ENCODE measurements at regions not wholly inside any gene's neighbourhood (a gene's known extent, or its start where the extent isn't known, plus 50 kb on each side); places are given as distances from the start of the nearest gene placed in this dataset.

GRCh38 chr5:85716344-85717202 is 901.2 kb upstream of the COX7C start:
- H3K4me3 ChIP-seq (ENCODE audit: low read depth, low read length) = no peak overlapping the region
- no peaks in the 10 kb centered on the region for H3K27me3 ChIP-seq (ENCODE audit: control insufficient read depth, insufficient read depth, low read length)
- DNase-seq (ENCODE audit: low read depth) = no peak
- FAIRE-seq = no peak
- H3K36me3 ChIP-seq (ENCODE audit: control insufficient read depth, insufficient read depth, low read length) = no peaks in the 10 kb centered on the region
- TF ChIP-seq CTCF (IDR thresholded peaks at IDR 0.05; ENCODE audit: insufficient read depth, low read length, severe bottlenecking) = no peak

GRCh38 chr5:85717203-85717563 is 900.6 kb upstream of the COX7C start:
- no peak for TF ChIP-seq CTCF (IDR thresholded peaks at IDR 0.05; ENCODE audit: insufficient read depth, low read length, severe bottlenecking)
- no peak for DNase-seq (ENCODE audit: low read depth)
- no peak for FAIRE-seq
- no peaks in the 10 kb centered on the region for H3K27me3 ChIP-seq (ENCODE audit: control insufficient read depth, insufficient read depth, low read length)
- no peaks in the 10 kb centered on the region for H3K36me3 ChIP-seq (ENCODE audit: control insufficient read depth, insufficient read depth, low read length)
- H3K4me3 ChIP-seq (ENCODE audit: low read depth, low read length) = no peak overlapping the region

- Histone ChIP-seq H3K27me3 (ENCODE audit: control insufficient read depth, insufficient read depth, low read length) (no peaks in the 10 kb centered on the region), H3K4me3 (ENCODE audit: low read depth, low read length) (no peak overlapping the region), H3K36me3 (ENCODE audit: control insufficient read depth, insufficient read depth, low read length) (no peaks in the 10 kb centered on the region)
- DNase-seq (ENCODE audit: low read depth) (no peak), FAIRE-seq (no peak)
- TF ChIP-seq CTCF (IDR thresholded peaks at IDR 0.05; ENCODE audit: insufficient read depth, low read length, severe bottlenecking) = no peak
Measured at GRCh38 chr5:85732185-85732584, 885.6 kb upstream of the COX7C start.

- DNase-seq (ENCODE audit: low read depth) (no peak), FAIRE-seq (no peak)
- Histone ChIP-seq H3K36me3 (ENCODE audit: control insufficient read depth, insufficient read depth, low read length) (no peaks in the 10 kb centered on the region), H3K27me3 (ENCODE audit: control insufficient read depth, insufficient read depth, low read length) (no peaks in the 10 kb centered on the region), H3K4me3 (ENCODE audit: low read depth, low read length) (no peak overlapping the region)
- no peak for TF ChIP-seq CTCF (IDR thresholded peaks at IDR 0.05; ENCODE audit: insufficient read depth, low read length, severe bottlenecking)
Measured at GRCh38 chr5:85741972-85742371, 875.8 kb upstream of the COX7C start.

- no peak for TF ChIP-seq CTCF (IDR thresholded peaks at IDR 0.05; ENCODE audit: insufficient read depth, low read length, severe bottlenecking)
- DNase-seq (ENCODE audit: low read depth) (no peak), FAIRE-seq (no peak)
- H3K4me3 ChIP-seq (ENCODE audit: low read depth, low read length) = no peak overlapping the region
- no peaks in the 10 kb centered on the region for H3K27me3 ChIP-seq (ENCODE audit: control insufficient read depth, insufficient read depth, low read length)
- no peaks in the 10 kb centered on the region for H3K36me3 ChIP-seq (ENCODE audit: control insufficient read depth, insufficient read depth, low read length)
Measured at GRCh38 chr5:85760519-85760918, 857.2 kb upstream of the COX7C start.

GRCh38 chr5:85769347-85769746 is 848.4 kb upstream of the COX7C start:
- DNase-seq (ENCODE audit: low read depth) (no peak), FAIRE-seq (no peak)
- Histone ChIP-seq H3K4me3 (ENCODE audit: low read depth, low read length) (no peak overlapping the region), H3K36me3 (ENCODE audit: control insufficient read depth, insufficient read depth, low read length) (no peaks in the 10 kb centered on the region), H3K27me3 (ENCODE audit: control insufficient read depth, insufficient read depth, low read length) (no peaks in the 10 kb centered on the region)
- no peak for TF ChIP-seq CTCF (IDR thresholded peaks at IDR 0.05; ENCODE audit: insufficient read depth, low read length, severe bottlenecking)
